Muscle of back (tissue), 3 donors: ENCODE measurements at regions not wholly inside any gene's neighbourhood (a gene's known extent, or its start where the extent isn't known, plus 50 kb on each side); places are given as distances from the start of the nearest gene placed in this dataset.
"Not testable (repeated sequence)": the region's sequence is repeated elsewhere in the genome, so short reads cannot be mapped to it uniquely, and the experiment has no call there.

ENCODE experiments used
- DNase-seq, 3 donors: peaks; one replicate each; pipeline versions ENCODE4 v3.0.0 to v3.0.0-alpha.2; 2013

DNA sequence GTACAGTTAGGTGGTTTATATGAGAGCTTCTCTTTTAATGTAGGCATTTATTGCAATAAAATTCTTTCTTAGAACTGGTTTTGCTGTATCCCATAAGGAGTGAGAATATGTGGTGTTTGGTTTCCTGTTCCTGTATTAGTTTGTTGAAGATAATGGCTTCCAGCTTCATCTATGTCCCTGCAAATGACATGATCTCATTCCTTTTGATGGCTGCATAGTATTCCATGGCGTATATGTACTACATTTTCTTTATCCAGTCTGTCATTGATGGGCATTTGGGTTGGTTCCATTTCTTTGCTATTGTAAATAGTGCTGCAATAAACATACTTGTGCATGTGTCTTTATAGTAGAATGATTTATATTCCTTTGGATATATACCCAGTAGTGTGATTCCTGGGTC is 106.7 kb upstream of the IRS4 start:
- DNase-seq = not testable (repeated sequence)

DNA sequence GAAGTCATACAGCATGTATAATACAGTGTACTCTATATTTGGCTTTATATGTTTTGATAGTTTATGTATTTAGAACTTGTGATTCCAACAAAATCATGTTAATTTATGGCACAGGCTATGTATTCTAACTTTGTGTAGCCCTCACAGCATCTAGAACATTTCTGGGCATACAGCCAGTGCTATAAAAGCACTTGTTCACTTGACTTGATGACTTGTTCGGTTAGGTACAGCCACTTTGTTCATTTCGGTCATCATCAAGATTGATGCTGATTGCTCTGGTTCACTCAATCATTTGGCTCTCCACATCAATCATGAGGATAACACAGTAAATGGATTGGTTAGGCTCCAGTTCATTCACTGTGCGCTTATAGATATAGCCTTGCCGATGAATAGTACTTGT is 97.6 kb upstream of the IRS4 start:
- DNase-seq = no peak

DNA sequence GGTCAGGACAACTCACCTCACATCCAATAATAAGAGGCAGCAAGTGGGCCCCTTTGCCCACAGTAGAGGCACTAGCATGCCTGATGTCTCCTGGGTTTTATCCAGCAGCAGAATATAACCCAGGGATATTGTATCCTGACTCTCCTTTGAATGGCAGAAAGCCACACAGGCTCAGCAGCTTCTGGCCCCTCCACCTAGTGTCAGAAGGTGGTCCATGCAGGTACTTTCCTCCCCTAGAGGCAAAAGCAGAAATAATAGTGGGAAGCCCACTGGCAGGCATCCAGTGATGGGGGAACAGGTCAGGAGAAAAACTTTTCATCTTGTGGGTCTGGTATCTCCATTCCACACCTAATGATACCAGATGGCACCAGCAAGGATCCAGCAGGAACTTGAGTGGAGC is 75.5 kb upstream of the IRS4 start:
- no peak for DNase-seq

DNA sequence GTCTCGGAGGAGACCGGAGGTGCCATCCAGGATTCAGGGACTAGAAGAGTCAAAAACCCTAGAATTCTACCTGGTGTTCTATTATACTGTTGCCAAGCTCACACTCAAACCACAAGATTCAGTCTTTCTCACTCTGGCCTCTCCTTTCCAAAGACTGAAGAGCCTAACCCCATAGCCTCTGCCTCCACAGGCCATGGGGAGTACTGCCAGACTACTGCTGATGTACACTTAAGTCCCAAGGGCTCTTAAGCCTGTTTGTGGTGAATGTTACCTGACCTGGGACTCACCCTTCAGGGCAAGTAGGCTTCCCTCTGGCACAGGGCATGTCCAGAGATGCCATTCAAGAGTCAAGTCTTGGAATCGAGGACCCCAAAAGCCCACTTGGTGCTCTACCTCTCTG is 58.9 kb upstream of the IRS4 start:
- DNase-seq = no peak
